ENCODE measurements at regions not wholly inside any gene's neighbourhood (a gene's known extent, or its start where the extent isn't known, plus 50 kb on each side); places are given as distances from the start of the nearest gene placed in this dataset.
A peak's percentile ranks its signal among the peaks of the same experiment; 100 is the strongest.
"Not testable (repeated sequence)": the region's sequence is repeated elsewhere in the genome, so short reads cannot be mapped to it uniquely, and the experiment has no call there.

DNA sequence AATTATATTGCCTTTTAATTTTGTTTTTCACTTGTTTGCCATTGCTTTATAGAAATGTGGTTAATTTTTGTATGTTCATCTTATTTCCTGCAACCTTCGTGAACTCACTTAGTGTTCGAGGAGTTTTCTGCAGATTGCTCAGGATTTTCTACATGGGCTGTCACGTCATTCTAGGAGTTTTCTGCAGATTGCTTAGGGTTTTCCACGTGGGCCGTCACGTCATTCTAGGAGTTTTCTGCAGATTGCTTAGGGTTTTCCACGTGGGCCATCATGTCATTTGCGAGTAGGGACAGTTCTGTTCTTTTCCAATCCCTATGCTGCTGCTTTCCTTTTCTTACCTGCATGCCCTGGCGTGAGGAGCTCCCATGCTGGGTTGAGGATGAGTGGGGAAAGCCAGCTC, 125.7 kb downstream of the IGLL1 start:
- TF ChIP-seq ZFP41 (tag by site-specific recombination; IDR thresholded peaks at IDR 0.05; ENCODE audit: borderline replicate concordance); SP2 (tag by site-specific recombination; IDR thresholded peaks at IDR 0.05); ZNF791 (tag by site-specific recombination; IDR thresholded peaks at IDR 0.05); SCRT2 (tag by site-specific recombination; IDR thresholded peaks at IDR 0.05); ZNF274 (IDR thresholded peaks at IDR 0.05; ENCODE audit: low read length); ZNF274 (tag by site-specific recombination; IDR thresholded peaks at IDR 0.05; ENCODE audit: borderline replicate concordance); TCF7L2 (IDR thresholded peaks at IDR 0.05; ENCODE audit: borderline replicate concordance, low read depth, low read length); ZNF549 (tag by site-specific recombination; IDR thresholded peaks at IDR 0.05): not testable (repeated sequence)
- TF ChIP-seq, protein P1, sequence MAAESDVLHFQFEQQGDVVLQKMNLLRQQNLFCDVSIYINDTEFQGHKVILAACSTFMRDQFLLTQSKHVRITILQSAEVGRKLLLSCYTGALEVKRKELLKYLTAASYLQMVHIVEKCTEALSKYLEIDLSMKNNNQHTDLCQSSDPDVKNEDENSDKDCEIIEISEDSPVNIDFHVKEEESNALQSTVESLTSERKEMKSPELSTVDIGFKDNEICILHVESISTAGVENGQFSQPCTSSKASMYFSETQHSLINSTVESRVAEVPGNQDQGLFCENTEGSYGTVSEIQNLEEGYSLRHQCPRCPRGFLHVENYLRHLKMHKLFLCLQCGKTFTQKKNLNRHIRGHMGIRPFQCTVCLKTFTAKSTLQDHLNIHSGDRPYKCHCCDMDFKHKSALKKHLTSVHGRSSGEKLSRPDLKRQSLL (tag by site-specific recombination; IDR thresholded peaks at IDR 0.05) = not testable (repeated sequence)
- TF ChIP-seq, protein P2, sequence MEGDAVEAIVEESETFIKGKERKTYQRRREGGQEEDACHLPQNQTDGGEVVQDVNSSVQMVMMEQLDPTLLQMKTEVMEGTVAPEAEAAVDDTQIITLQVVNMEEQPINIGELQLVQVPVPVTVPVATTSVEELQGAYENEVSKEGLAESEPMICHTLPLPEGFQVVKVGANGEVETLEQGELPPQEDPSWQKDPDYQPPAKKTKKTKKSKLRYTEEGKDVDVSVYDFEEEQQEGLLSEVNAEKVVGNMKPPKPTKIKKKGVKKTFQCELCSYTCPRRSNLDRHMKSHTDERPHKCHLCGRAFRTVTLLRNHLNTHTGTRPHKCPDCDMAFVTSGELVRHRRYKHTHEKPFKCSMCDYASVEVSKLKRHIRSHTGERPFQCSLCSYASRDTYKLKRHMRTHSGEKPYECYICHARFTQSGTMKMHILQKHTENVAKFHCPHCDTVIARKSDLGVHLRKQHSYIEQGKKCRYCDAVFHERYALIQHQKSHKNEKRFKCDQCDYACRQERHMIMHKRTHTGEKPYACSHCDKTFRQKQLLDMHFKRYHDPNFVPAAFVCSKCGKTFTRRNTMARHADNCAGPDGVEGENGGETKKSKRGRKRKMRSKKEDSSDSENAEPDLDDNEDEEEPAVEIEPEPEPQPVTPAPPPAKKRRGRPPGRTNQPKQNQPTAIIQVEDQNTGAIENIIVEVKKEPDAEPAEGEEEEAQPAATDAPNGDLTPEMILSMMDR (tag by site-specific recombination; IDR thresholded peaks at IDR 0.05) = not testable (repeated sequence)
- TF ChIP-seq, protein P3, sequence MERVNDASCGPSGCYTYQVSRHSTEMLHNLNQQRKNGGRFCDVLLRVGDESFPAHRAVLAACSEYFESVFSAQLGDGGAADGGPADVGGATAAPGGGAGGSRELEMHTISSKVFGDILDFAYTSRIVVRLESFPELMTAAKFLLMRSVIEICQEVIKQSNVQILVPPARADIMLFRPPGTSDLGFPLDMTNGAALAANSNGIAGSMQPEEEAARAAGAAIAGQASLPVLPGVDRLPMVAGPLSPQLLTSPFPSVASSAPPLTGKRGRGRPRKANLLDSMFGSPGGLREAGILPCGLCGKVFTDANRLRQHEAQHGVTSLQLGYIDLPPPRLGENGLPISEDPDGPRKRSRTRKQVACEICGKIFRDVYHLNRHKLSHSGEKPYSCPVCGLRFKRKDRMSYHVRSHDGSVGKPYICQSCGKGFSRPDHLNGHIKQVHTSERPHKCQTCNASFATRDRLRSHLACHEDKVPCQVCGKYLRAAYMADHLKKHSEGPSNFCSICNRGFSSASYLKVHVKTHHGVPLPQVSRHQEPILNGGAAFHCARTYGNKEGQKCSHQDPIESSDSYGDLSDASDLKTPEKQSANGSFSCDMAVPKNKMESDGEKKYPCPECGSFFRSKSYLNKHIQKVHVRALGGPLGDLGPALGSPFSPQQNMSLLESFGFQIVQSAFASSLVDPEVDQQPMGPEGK (tag by site-specific recombination; IDR thresholded peaks at IDR 0.05) = not testable (repeated sequence)
- peak; percentile 90 for TF ChIP-seq ZFP3 (tag by site-specific recombination; IDR thresholded peaks at IDR 0.05; ENCODE audit: low read depth)
- TF ChIP-seq, protein P4, sequence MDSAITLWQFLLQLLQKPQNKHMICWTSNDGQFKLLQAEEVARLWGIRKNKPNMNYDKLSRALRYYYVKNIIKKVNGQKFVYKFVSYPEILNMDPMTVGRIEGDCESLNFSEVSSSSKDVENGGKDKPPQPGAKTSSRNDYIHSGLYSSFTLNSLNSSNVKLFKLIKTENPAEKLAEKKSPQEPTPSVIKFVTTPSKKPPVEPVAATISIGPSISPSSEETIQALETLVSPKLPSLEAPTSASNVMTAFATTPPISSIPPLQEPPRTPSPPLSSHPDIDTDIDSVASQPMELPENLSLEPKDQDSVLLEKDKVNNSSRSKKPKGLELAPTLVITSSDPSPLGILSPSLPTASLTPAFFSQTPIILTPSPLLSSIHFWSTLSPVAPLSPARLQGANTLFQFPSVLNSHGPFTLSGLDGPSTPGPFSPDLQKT (IDR thresholded peaks at IDR 0.05; ENCODE audit: borderline replicate concordance, low read depth, low read length) = not testable (repeated sequence)

Measured in HEK293 (cell line).